Mammary epithelial cell (primary cell): ENCODE measurements at regions not wholly inside any gene's neighbourhood (a gene's known extent, or its start where the extent isn't known, plus 50 kb on each side); places are given as distances from the start of the nearest gene placed in this dataset.

Source experiments
- EZH2 ChIP-seq: IDR thresholded peaks from 2 replicates; pipeline ENCODE4 v1.6.1; 2012; ENCODE audit warnings: low read length, inconsistent platforms, borderline replicate concordance
- TF ChIP-seq, protein P1 (sequence below), 2 donors: IDR thresholded peaks in 1 of 2; conservative IDR thresholded peaks in 1 of 2; 2 replicates each; pipeline ENCODE4 v1.5.1; 2011 to 2012; ENCODE audit warnings: inconsistent platforms in 2 of 2, low read length in 2 of 2, mild to moderate bottlenecking in 2 of 2, control low read depth in 1 of 2, low read depth in 1 of 2; ENCODE audit not compliant: insufficient read depth in 1 of 2; ENCODE audit errors: extremely low read depth in 1 of 2

DNA sequence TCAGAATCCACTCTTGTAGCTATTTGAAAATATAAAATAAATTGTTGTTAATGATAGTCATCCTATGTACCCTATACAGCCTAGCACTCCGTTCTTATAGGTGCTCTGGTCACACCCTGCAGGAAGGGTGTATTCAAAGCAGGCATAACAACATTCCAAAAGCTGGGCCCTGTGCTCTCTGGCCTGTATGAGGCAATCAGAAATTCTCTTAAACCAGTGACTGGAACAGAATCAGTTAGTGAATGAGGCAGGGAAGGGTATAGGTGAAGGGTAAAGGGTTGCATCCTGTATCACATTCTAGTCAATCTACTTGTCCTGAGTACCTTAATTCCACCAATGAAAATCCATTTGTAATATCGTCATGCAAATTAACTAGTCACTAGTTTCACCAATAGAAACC, 154.5 kb upstream of the ZNF217 start:
- TF ChIP-seq, protein P1, sequence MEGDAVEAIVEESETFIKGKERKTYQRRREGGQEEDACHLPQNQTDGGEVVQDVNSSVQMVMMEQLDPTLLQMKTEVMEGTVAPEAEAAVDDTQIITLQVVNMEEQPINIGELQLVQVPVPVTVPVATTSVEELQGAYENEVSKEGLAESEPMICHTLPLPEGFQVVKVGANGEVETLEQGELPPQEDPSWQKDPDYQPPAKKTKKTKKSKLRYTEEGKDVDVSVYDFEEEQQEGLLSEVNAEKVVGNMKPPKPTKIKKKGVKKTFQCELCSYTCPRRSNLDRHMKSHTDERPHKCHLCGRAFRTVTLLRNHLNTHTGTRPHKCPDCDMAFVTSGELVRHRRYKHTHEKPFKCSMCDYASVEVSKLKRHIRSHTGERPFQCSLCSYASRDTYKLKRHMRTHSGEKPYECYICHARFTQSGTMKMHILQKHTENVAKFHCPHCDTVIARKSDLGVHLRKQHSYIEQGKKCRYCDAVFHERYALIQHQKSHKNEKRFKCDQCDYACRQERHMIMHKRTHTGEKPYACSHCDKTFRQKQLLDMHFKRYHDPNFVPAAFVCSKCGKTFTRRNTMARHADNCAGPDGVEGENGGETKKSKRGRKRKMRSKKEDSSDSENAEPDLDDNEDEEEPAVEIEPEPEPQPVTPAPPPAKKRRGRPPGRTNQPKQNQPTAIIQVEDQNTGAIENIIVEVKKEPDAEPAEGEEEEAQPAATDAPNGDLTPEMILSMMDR (conservative IDR thresholded peaks at IDR 0.05 in 1 of 2, IDR thresholded peaks at IDR 0.05 in 1 of 2; ENCODE audit: extremely low read depth in 1 of 2, insufficient read depth in 1 of 2, low read depth in 1 of 2, low read length in 2 of 2), result no peak
- no peak for TF ChIP-seq EZH2
